Upper lobe of right lung (tissue), 1 donor: ENCODE measurements at regions not wholly inside any gene's neighbourhood (a gene's known extent, or its start where the extent isn't known, plus 50 kb on each side); places are given as distances from the start of the nearest gene placed in this dataset.

Source experiments
- ATAC-seq: fragments of 200-7000 bp; cut with Tn5 transposase; one replicate; pipeline ENCODE4 v1.9.1; 2020; ENCODE audit warnings: mild to moderate bottlenecking, moderate library complexity
- DNase-seq: peaks from one replicate; pipeline ENCODE4 v3.0.0-alpha.2; 2020
- H3K27ac ChIP-seq: fragments of 200-600 bp; one replicate; pipeline ENCODE4 v1.8.0; 2022
- H3K27me3 ChIP-seq: fragments of 200-600 bp; one replicate; pipeline ENCODE4 v1.8.0; 2022; ENCODE audit warnings: mild to moderate bottlenecking
- H3K36me3 ChIP-seq: fragments of 200-600 bp; one replicate; pipeline ENCODE4 v1.8.0; 2022
- H3K4me1 ChIP-seq: fragments of 200-600 bp; one replicate; pipeline ENCODE4 v1.8.0; 2022
- H3K4me3 ChIP-seq: fragments of 200-600 bp; one replicate; pipeline ENCODE4 v1.8.0; 2022; ENCODE audit warnings: mild to moderate bottlenecking
- H3K9me3 ChIP-seq: fragments of 200-600 bp; one replicate; pipeline ENCODE4 v1.8.0; 2022
- intact Hi-C: fragments of 100-400 bp; cut with DNase I; formaldehyde crosslinking; loops from one replicate; pipeline ENCODE4 v1.11.0; 2022
- TF ChIP-seq, protein P1 (sequence below): fragments of 200-600 bp; IDR thresholded peaks from one replicate; pipeline ENCODE4 v1.8.0; 2022; ENCODE audit warnings: antibody characterized with exemption
- donor health status: DM: no; HTN: yes; CAD: no; lungs with severe emphysema.

DNA sequence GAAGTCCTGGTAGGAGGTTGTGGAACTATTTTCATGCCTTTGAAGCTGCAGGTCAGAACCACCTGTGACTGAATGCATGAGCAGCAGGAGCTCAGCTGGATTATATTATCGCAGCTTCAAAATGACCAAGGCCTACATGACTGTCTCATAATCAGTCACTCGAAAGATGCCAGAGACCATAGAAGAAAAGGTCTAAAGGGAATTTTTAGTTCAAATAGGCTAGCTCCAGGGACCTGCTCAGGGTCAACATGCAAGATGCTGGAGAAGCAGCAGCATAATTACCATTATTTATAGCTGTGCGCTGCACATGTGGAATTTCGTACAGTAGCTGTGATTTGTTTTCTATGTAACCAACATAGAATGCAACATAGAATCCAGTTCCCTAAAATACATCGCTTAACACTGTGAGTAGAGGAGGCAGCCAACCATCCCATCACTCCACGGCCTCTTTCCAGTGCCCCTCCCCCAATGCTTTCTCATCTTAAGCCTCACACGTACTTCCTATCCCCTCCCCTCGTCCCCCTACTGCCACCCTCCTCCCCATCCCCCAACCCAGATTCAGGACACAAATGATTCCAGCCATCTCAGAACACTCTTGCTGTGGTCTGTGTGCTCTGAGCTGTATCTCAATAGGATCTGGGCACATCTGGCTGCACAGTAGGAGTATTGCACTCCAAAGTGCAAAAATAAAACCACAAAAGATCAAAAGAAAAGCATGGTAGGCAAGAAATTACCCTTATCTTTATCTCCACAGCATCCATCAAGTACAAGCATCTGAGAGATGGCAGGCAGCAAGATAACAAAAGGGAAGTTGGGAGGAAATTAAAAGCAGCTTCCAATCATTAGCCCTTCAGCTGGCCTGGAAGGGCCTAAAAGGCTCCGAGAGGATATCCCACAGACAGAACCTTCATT, 352.8 kb upstream of the SEMA6D start:
- H3K9me3 ChIP-seq = no peaks in the 10 kb centered on the region
- TF ChIP-seq, protein P1, sequence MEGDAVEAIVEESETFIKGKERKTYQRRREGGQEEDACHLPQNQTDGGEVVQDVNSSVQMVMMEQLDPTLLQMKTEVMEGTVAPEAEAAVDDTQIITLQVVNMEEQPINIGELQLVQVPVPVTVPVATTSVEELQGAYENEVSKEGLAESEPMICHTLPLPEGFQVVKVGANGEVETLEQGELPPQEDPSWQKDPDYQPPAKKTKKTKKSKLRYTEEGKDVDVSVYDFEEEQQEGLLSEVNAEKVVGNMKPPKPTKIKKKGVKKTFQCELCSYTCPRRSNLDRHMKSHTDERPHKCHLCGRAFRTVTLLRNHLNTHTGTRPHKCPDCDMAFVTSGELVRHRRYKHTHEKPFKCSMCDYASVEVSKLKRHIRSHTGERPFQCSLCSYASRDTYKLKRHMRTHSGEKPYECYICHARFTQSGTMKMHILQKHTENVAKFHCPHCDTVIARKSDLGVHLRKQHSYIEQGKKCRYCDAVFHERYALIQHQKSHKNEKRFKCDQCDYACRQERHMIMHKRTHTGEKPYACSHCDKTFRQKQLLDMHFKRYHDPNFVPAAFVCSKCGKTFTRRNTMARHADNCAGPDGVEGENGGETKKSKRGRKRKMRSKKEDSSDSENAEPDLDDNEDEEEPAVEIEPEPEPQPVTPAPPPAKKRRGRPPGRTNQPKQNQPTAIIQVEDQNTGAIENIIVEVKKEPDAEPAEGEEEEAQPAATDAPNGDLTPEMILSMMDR = no peak
- no peaks in the 10 kb centered on the region for H3K36me3 ChIP-seq
- no peak for DNase-seq
- intact Hi-C loops = no loop called here
- ATAC-seq = no peak
- H3K27me3 ChIP-seq = no peaks in the 10 kb centered on the region
- H3K27ac ChIP-seq = no peak overlapping the region
- no peaks in the 10 kb centered on the region for H3K4me1 ChIP-seq
- H3K4me3 ChIP-seq = no peak overlapping the region

DNA sequence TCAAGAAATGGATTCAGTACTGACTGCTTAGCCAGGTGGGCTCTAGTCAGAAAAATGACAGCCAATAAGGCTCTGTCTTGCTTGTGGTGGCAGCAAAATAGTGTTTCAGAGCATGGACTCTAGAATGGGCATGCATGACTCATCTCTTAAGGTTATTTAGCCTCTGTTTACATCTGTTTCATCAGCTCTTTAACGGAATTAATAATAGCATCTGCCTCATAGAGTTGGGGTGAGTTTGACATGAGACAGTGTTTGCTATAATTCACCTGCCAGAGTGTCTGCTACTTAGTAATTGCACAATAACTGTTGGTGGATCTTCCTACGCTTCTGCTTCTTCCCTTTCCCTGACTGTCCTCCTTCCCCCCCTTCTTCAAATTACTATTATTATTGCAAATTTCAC, 350.4 kb upstream of the SEMA6D start:
- H3K4me1 ChIP-seq = no peaks in the 10 kb centered on the region
- H3K9me3 ChIP-seq = no peaks in the 10 kb centered on the region
- H3K4me3 ChIP-seq = no peak overlapping the region
- H3K27me3 ChIP-seq = no peaks in the 10 kb centered on the region
- H3K36me3 ChIP-seq = no peaks in the 10 kb centered on the region
- TF ChIP-seq, protein P1 = no peak
- DNase-seq = no peak
- no peak overlapping the region for H3K27ac ChIP-seq
- no peak for ATAC-seq
- intact Hi-C loops = no loop called here

DNA sequence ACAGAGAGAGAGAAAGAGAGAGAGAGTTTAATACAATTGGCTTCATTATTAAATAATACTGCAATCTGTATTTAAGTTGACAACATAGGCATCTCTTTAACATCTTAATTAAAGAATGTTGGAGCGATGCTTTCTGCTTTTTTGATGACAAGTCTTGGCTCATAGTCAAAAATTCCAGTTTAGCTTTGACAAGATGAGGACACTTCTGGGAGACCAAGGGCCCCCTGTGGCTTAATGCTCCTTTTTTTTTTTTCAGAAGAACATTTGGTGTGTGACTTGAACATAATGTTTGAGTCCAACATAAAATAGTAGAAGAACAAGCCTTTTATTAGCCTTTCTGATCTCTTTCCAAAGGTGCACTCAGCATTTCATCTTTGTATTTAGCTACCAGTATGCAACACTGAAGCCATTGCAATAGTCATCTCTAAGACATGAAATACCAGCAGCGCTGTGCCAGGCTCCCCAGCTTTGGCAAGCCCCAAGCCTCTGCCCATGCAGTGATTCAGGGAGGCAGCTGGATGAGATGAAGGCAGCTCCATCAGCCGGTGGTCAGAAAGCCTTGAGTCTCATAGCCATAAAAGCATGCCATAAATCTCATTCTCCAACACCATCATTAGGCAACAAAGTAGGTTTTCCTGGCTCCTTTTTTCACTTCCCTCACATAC, 349.4 kb upstream of the SEMA6D start:
- Histone ChIP-seq H3K4me1 (no peaks in the 10 kb centered on the region), H3K9me3 (no peaks in the 10 kb centered on the region), H3K36me3 (no peaks in the 10 kb centered on the region), H3K4me3 (no peak overlapping the region), H3K27me3 (no peaks in the 10 kb centered on the region), H3K27ac (no peak overlapping the region)
- DNase-seq = no peak
- ATAC-seq = no peak
- TF ChIP-seq, protein P1 = no peak
- intact Hi-C loops = no loop called here

DNA sequence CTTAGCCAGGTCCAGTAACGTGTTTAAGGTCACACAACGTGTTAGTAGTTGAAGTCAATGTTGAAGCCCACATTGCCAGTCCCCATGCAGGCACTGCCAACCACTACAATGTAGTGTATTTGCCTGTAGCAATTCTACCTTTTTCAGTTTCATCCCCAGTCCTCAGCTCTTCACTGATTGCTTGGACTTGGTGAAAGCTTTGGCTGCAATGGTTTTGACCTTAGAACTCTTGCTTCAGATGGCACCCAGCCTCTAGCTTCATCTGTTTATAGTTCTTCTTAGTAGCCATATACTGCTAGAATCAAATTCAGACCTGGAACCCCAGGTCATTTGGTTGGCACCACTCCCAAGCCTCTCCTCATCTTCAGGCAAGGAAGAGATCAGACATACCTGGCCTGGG, 345.4 kb upstream of the SEMA6D start:
- intact Hi-C loops = no loop called here
- Histone ChIP-seq H3K36me3 (no peaks in the 10 kb centered on the region), H3K4me3 (no peak overlapping the region), H3K27ac (no peak overlapping the region), H3K4me1 (no peaks in the 10 kb centered on the region), H3K9me3 (no peaks in the 10 kb centered on the region), H3K27me3 (no peaks in the 10 kb centered on the region)
- DNase-seq (no peak), ATAC-seq (no peak)
- TF ChIP-seq, protein P1 = no peak

DNA sequence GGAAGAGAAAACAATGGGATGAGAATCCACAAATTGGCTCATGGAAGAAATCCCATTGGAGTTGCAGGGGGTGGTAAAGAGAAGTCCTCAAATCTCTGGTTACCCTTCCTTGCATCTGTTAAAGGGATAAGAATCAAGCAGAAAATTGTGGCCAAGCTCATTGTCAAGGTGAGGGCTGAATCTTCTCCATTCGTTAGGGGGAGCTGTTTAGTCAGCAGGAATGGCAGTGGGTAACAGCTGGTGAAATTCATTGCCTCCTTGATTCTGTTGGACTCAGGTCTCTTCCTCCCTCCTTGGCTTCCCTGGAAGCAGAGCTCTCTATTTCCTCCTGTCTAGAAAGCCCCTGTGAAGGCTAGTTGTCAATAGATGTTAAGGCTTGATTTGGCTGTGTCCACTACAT, 343.1 kb upstream of the SEMA6D start:
- Histone ChIP-seq H3K36me3 (no peaks in the 10 kb centered on the region), H3K4me1 (no peaks in the 10 kb centered on the region), H3K4me3 (no peak overlapping the region), H3K27ac (no peak overlapping the region), H3K9me3 (no peaks in the 10 kb centered on the region), H3K27me3 (no peaks in the 10 kb centered on the region)
- intact Hi-C loops = no loop called here
- TF ChIP-seq, protein P1 = peak; percentile 5
- no peak for DNase-seq
- ATAC-seq = no peak
